Fibroblast of pulmonary artery (primary cell): ENCODE measurements at regions not wholly inside any gene's neighbourhood (a gene's known extent, or its start where the extent isn't known, plus 50 kb on each side); places are given as distances from the start of the nearest gene placed in this dataset.

Source experiments
- DNase-seq: peaks from one replicate; pipeline ENCODE4 v3.0.0-alpha.2; 2010; ENCODE audit warnings: low read depth
- H3K4me3 ChIP-seq: replicated peaks from 2 replicates; pipeline ENCODE4 v1.5.1; 2011; ENCODE audit warnings: low read depth, mild to moderate bottlenecking, control low read depth, low read length, moderate library complexity
- CTCF ChIP-seq: IDR thresholded peaks from 2 replicates; pipeline ENCODE4 v1.5.1; 2011; ENCODE audit warnings: mild to moderate bottlenecking, control low read depth, low read length, inconsistent platforms; ENCODE audit errors: missing control alignments

GRCh38 chr9:10700915-10701314 lies 88.1 kb upstream of the PTPRD start:
- no peak for TF ChIP-seq CTCF
- no peak for DNase-seq
- H3K4me3 ChIP-seq = no peak overlapping the region

GRCh38 chr9:10701906-10702305 lies 89.1 kb upstream of the PTPRD start:
- no peak for DNase-seq
- no peak overlapping the region for H3K4me3 ChIP-seq
- no peak for TF ChIP-seq CTCF

- TF ChIP-seq CTCF = no peak
- no peak overlapping the region for H3K4me3 ChIP-seq
- DNase-seq = no peak
Observed at GRCh38 chr9:10703139-10703538, 90.3 kb upstream of the PTPRD start.

GRCh38 chr9:10704720-10705119 lies 91.9 kb upstream of the PTPRD start:
- DNase-seq = peak; percentile 29
- no peak overlapping the region for H3K4me3 ChIP-seq
- no peak for TF ChIP-seq CTCF

GRCh38 chr9:10705383-10705782 lies 92.6 kb upstream of the PTPRD start:
- DNase-seq = no peak
- TF ChIP-seq CTCF = no peak
- no peak overlapping the region for H3K4me3 ChIP-seq

GRCh38 chr9:10706788-10707187 lies 94.0 kb upstream of the PTPRD start:
- no peak for TF ChIP-seq CTCF
- no peak overlapping the region for H3K4me3 ChIP-seq
- DNase-seq = no peak

- no peak for TF ChIP-seq CTCF
- DNase-seq = no peak
- H3K4me3 ChIP-seq = no peak overlapping the region
Observed at GRCh38 chr9:10721301-10721700, 108.5 kb upstream of the PTPRD start.
